NOMO-1 treated with dmso at 0.1 percent for 144 hours (cell line): ENCODE measurements at regions not wholly inside any gene's neighbourhood (a gene's known extent, or its start where the extent isn't known, plus 50 kb on each side); places are given as distances from the start of the nearest gene placed in this dataset.
A peak's percentile ranks its signal among the peaks of the same experiment; 100 is the strongest.

Source experiments
- DNase-seq: peaks from one replicate; lab custom pipeline; 2025; ENCODE audit not compliant: unreplicated experiment; lab: John Stamatoyannopoulos, UW

- DNase-seq: no peak
These were observed 89.2 kb upstream of the MKLN1 start for GRCh38 chr7:131238347-131238931.

GRCh38 chr7:131241386-131241785 is 86.3 kb upstream of the MKLN1 start:
- no peak for DNase-seq

DNA sequence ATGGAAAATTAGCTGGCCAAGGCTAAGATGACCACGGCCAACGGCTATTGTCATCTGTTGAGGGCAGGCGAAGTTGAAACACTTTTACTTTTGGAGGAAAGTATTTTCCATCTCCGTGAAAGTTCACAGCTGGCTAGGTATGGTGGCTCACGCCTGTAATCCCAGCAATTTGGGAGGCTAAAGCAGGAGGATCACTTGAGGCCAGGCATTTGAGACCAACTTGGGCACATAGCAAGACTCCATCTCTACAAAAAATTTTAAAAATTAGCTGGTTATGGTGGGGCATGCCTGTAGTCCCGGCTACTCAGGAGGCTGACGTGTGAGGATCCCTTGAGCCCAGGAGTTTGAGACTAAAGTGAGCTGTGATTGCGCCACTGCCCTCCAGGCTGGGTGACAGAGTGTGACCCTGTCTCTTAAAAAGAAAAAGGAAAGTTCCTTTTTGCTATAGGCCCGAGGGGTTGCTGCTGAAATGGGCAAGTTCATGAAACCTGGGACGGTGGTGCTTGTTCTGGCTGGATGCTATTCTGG is 85.5 kb upstream of the MKLN1 start:
- DNase-seq: no peak

DNA sequence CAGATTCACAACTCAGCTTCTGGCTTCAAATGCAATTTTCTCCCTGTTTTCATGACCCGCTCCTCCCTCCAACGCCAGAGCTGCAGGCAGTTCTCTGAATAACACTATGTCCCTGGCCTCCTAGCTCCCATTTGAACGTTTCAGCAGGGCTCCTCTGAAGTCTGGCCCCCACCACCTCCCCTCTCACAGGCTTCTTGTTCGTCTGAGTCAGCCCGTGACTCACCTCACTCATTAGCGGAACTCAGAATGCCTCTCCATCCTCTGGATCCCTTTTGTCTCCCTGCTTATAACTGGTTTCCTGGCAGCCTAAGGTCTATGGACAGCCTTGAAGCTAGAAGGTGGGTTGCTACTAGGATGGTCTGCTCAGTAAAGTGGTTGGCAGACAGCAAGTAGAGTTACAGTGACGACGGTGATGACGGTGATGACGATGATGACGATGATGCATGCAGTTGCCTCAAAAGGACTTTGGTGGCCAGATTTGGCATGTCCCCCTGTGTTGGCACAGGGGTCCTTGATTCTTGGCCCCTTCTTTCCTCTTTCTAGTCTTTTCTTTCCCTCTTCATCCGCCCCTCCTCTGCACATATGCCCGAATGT is 83.3 kb upstream of the MKLN1 start:
- DNase-seq: no peak

DNA sequence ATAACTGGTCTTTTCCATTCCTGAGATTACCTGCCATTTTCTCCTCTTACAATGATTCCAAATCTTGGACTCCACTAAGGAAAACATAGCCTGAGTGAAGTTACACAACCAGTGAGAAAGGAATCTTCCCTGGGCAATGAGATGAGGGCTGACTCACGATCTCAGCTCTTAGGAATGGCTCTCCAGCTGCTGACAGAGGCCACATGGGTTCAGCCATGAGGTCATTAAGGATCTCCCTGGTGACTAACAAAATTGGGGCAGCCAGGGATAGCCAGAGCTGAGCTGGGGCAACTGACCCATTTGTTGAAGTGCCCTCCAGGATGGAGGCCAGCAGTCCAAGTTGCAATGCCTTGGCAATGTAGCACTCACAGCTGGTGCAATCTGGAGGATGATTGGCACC is 78.7 kb upstream of the MKLN1 start:
- DNase-seq: no peak

- no peak for DNase-seq
These were observed 78.2 kb upstream of the MKLN1 start for GRCh38 chr7:131249483-131249882.

DNA sequence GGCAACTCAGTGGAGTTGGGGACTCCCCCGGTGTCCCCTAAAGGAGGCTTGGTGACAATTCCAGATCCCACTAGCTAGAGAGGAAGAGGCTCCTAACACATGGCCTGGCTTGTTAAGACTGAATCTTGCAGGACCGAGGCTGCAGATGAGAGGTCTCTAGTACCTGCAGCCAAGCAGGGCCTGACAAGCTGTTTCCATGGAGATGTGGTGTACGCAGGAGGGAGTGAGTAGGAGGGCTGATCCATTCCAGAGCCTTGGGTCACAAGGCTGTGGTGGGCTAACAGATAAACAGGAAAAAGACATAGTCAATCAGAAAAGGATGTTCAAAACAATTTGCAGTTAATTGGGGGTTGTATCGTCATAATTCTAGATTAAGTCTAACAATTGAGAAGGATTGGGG is 77.3 kb upstream of the MKLN1 start:
- DNase-seq: no peak

DNA sequence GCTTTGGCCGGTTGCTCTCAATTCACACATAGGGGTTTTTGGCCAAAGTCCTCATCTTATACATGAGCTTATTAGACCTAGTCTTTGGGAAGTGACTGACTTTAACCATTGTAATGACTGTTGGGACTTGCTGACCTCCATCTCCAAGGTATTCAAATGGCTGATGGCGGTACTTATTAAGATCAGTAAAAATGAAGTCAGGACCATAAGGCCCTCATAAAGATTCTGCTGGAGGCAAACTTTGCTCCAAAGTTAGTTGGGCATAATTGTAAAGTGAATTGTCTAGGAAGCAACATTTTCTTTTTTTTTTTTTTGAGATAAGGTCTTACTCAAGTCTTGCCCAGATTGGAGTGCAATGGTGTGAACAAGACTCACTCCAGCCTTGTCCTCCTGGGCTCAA is 76.3 kb upstream of the MKLN1 start:
- DNase-seq: no peak

- no peak for DNase-seq
These were observed 74.7 kb upstream of the MKLN1 start for GRCh38 chr7:131252976-131253375.

GRCh38 chr7:131254211-131254610 is 73.5 kb upstream of the MKLN1 start:
- DNase-seq: no peak

GRCh38 chr7:131255242-131255641 is 72.4 kb upstream of the MKLN1 start:
- DNase-seq: no peak

DNA sequence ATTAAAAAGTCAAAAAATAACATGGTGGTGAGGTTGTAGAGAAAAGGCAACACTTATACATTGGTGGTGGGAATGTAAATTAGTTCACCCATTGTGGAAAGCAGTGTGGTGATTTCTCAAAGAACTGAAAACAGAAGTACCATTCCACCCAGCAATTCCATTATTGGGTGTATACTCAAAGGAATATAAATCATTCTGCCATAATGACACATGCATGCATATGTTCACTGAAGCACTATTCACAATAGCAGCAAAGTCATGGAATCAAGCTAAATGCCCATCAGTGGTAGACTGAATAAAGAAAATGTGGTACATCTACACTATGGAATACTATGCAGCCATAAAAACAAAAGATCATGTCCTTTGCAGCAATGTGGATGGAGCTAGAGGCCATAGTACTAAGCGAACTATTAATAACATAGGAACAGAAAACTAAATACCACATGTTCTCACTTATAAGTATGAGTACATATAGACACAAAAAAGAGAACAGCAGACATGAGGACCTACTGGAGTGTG is 66.1 kb upstream of the MKLN1 start:
- DNase-seq: no peak

GRCh38 chr7:131265227-131265626 is 62.4 kb upstream of the MKLN1 start:
- peak; percentile 9 for DNase-seq

DNA sequence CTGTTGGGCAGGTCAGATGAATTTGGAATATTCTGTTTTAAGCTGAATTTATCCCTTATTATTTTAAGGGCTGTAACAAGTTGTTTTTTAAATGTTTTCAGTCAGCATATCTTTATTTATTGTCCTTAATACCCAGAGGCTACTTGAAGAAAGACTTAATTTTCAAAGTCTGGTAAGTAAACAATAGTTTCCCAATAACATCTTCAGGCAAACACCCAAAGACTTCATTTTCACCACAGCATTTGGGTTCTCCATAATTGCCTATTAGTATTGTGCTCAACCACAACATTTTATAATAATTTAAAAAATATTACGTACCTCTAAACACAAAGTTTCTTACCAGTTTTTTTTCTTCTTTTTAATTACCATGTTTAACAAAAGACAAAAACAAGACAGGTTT is 60.0 kb upstream of the MKLN1 start:
- no peak for DNase-seq

GRCh38 chr7:131268906-131269305 is 58.8 kb upstream of the MKLN1 start:
- no peak for DNase-seq

DNA sequence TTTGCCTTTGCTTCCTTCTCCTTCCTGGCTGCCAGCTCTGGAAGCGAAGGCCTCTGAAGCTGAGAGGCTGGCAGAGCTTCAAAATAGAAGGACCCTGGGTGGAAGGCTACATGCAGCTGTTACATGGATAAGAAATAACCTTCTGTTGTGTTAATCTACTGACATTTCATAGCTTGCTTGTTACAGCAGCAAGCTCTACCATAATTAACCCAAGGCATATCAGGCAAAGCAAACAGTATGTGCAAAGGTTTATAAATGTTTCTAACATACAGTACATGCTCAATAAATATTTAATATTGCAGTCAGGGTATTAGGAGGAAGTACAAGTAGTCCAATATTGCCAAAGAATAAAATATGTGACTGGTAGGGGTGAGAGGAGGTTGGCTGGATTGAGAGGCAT is 55.6 kb upstream of the MKLN1 start:
- DNase-seq: no peak

GRCh38 chr7:131274986-131275385 is 52.7 kb upstream of the MKLN1 start:
- DNase-seq: no peak

- DNase-seq: no peak
These were observed 51.5 kb upstream of the MKLN1 start for GRCh38 chr7:131276190-131276589.

DNA sequence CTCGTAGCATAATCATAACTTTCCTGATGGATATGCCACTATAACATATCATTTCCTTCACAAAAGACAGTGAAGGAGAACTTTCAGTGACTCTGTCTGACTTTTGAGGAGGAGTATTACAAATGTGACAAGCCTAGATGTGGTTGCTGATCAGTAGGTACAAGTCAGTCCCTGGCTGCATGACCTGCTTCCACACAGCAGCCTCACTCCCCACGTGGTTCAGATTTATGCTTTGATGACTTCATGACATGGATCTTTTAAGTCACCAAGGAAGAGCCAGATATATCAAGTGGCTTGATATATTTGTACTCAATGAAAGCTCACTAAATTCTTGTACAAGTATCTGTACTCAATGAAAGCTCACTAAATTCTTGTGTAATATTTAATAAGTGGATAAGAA is 50.9 kb upstream of the MKLN1 start:
- no peak for DNase-seq
